Posterior cingulate gyrus (tissue), 11 donors: ENCODE measurements at regions not wholly inside any gene's neighbourhood (a gene's known extent, or its start where the extent isn't known, plus 50 kb on each side); places are given as distances from the start of the nearest gene placed in this dataset.

Experiments
- DNase-seq, 10 donors: peaks; one replicate each; pipeline versions ENCODE4 v3.0.0 to v3.0.0-alpha.2; 2020 to 2021; ENCODE audit warnings: mixed read lengths in 3 of 10
- intact Hi-C: fragments of 100-400 bp; cut with DNase I; formaldehyde crosslinking; loops from one replicate; pipeline ENCODE4 v1.15.1; 2023

- intact Hi-C loops: no loop called here
- no peak for DNase-seq
Measured at GRCh38 chr2:18649502-18650135, 60.2 kb upstream of the NT5C1B start.

GRCh38 chr2:18648161-18648560 lies 58.8 kb upstream of the NT5C1B start:
- DNase-seq: no peak
- intact Hi-C loops: no loop called here

GRCh38 chr2:18647731-18648130 lies 58.4 kb upstream of the NT5C1B start:
- intact Hi-C loops: no loop called here
- DNase-seq: no peak

- no peak for DNase-seq
- intact Hi-C loops: no loop called here
Measured at GRCh38 chr2:18645315-18645714, 55.9 kb upstream of the NT5C1B start.

- intact Hi-C loops: no loop called here
- DNase-seq: no peak
Measured at GRCh38 chr2:18644115-18644462, 54.7 kb upstream of the NT5C1B start.

GRCh38 chr2:18643326-18644114 lies 54.2 kb upstream of the NT5C1B start:
- DNase-seq: no peak
- intact Hi-C loops: no loop called here

- DNase-seq: no peak
- intact Hi-C loops: no loop called here
Measured at GRCh38 chr2:18641823-18642222, 52.5 kb upstream of the NT5C1B start.

- DNase-seq: peak in 3 of 10 donors; percentile 42 to 49 (median 49)
- intact Hi-C loops: no loop called here
Measured at GRCh38 chr2:18639756-18640453, 50.5 kb upstream of the NT5C1B start.
